Activated B cell treated with CpG ODN at 0.5 μM for 24 hours (primary cell): ENCODE measurements at regions not wholly inside any gene's neighbourhood (a gene's known extent, or its start where the extent isn't known, plus 50 kb on each side); places are given as distances from the start of the nearest gene placed in this dataset.

Experiments
- ATAC-seq: fragments of 200-7000 bp; cut with Tn5 transposase; one replicate; pipeline ENCODE4 v1.10.0; 2021; ENCODE audit warnings: low read depth, mild to moderate bottlenecking, moderate library complexity
- CTCF ChIA-PET: fragments of 350-600 bp; sonication (Branson Sonifier 250); formaldehyde crosslinking; loops from one replicate; lab custom pipeline; 2021; ENCODE audit warnings: antibody characterized with exemption; lab: Charles Lee
- POLR2A ChIA-PET: fragments of 350-600 bp; sonication (Branson Sonifier 250); formaldehyde crosslinking; loops from one replicate; lab custom pipeline; 2021; ENCODE audit warnings: antibody characterized with exemption; lab: Charles Lee
- DNase-seq: peaks from one replicate; pipeline ENCODE4 v3.0.0; 2022
- H3K27ac Mint-ChIP-seq: one replicate; pipeline ENCODE4 v1.8.0; 2020; ENCODE audit warnings: mixed read lengths
- H3K27me3 Mint-ChIP-seq: one replicate; pipeline ENCODE4 v1.8.0; 2021; ENCODE audit warnings: mixed read lengths
- H3K36me3 Mint-ChIP-seq: one replicate; pipeline ENCODE4 v1.8.0; 2021; ENCODE audit warnings: low read depth, mixed read lengths
- H3K4me1 Mint-ChIP-seq: one replicate; pipeline ENCODE4 v1.8.0; 2021; ENCODE audit warnings: mixed read lengths
- H3K4me3 Mint-ChIP-seq: one replicate; pipeline ENCODE4 v1.8.0; 2020; ENCODE audit warnings: mild to moderate bottlenecking, mixed read lengths
- H3K9me3 Mint-ChIP-seq: one replicate; pipeline ENCODE4 v1.8.0; 2020; ENCODE audit warnings: mixed read lengths
- CTCF ChIP-seq: fragments of 200-600 bp; IDR thresholded peaks from one replicate; pipeline ENCODE4 v1.8.0; 2022; ENCODE audit warnings: antibody characterized with exemption, mild to moderate bottlenecking
- intact Hi-C: fragments of 100-400 bp; cut with micrococcal nuclease; formaldehyde crosslinking; loops from one replicate; pipeline ENCODE4 v1.15.1; 2024

- no peaks in the 10 kb centered on the region for H3K4me1 Mint-ChIP-seq
- peaks cover 3% of the 10 kb centered on the region for H3K9me3 Mint-ChIP-seq
- no peak for DNase-seq
- H3K4me3 Mint-ChIP-seq: no peak overlapping the region
- ATAC-seq: no peak
- POLR2A ChIA-PET: no interaction called here
- intact Hi-C loops: no loop called here
- TF ChIP-seq CTCF: no peak
- H3K27me3 Mint-ChIP-seq: no peaks in the 10 kb centered on the region
- CTCF ChIA-PET: no interaction called here
- no peak overlapping the region for H3K27ac Mint-ChIP-seq
- H3K36me3 Mint-ChIP-seq: no peaks in the 10 kb centered on the region
Observed at GRCh38 chr18:75928706-75929105, 501.2 kb upstream of the SMIM21 start.

DNA sequence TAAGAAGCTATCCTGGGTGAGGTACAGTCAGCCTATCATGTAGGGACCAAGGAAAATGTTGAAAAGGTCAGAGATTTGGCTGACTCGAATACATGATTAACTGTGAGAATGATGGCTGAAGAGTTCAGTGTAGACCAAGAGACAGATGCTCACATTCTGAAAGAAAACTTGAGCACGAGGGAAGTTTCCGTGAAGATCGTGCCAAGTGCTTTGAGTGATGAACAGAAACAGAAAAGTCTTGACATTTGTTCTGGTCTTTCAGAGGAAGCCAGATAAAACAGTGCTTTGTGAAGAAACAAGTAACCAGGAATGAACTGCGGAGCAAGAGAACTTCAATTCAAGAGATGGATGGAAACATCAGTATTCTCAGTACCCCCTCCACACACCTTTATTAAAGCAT lies 500.3 kb upstream of the SMIM21 start:
- peaks cover 3% of the 10 kb centered on the region for H3K9me3 Mint-ChIP-seq
- no peaks in the 10 kb centered on the region for H3K4me1 Mint-ChIP-seq
- ChIA-PET CTCF (no interaction called here), POLR2A (no interaction called here)
- H3K36me3 Mint-ChIP-seq: no peaks in the 10 kb centered on the region
- no peak for DNase-seq
- no peaks in the 10 kb centered on the region for H3K27me3 Mint-ChIP-seq
- intact Hi-C loops: no loop called here
- H3K4me3 Mint-ChIP-seq: no peak overlapping the region
- no peak for TF ChIP-seq CTCF
- H3K27ac Mint-ChIP-seq: no peak overlapping the region
- no peak for ATAC-seq

DNA sequence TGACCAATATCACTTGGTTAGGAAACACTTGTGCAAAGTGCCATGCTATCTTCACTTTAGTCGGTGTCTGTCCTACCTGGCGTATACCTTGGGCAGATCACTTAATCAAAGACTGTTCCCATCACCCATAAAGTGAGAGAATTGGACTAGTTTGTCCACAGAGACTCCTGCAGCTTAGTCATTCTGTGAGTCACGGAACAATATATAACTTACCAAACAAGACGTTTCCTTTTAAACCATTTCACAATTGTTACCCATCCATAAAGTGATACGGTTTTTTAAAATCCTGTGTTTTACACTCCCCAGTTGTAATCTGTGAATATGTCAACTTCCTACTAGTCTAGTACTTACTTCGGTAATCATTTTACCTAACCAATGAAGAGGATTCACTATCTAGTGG lies 499.3 kb upstream of the SMIM21 start:
- ATAC-seq: no peak
- peaks cover 3% of the 10 kb centered on the region for H3K9me3 Mint-ChIP-seq
- H3K4me3 Mint-ChIP-seq: no peak overlapping the region
- DNase-seq: no peak
- CTCF ChIA-PET: no interaction called here
- H3K27me3 Mint-ChIP-seq: no peaks in the 10 kb centered on the region
- H3K36me3 Mint-ChIP-seq: no peaks in the 10 kb centered on the region
- no peaks in the 10 kb centered on the region for H3K4me1 Mint-ChIP-seq
- POLR2A ChIA-PET: no interaction called here
- intact Hi-C loops: no loop called here
- no peak for TF ChIP-seq CTCF
- H3K27ac Mint-ChIP-seq: no peak overlapping the region

DNA sequence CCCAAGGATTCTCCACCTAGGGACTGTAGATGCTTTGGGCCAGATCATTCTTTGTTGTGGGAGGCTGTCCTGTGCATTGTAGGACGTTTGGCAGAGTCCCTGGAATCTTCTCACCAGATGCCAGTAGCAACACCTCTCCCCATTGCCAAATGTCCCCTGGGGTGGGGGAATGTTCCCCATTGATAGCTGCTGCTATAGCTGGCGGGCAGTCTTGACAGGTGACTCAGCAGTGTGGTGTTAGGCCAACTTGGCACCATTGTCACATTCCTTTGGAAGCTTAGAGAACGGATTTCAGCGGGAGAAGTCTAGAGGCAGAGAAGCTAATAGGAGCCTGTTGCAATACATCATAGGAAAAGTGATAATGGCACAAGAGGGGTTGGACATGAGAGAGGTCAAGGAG lies 495.7 kb upstream of the SMIM21 start:
- no peak for TF ChIP-seq CTCF
- POLR2A ChIA-PET: no interaction called here
- intact Hi-C loops: no loop called here

GRCh38 chr18:75916624-75916982 lies 489.1 kb upstream of the SMIM21 start:
- Mint-ChIP-seq H3K27me3 (peaks cover 4% of the 10 kb centered on the region), H3K4me3 (no peak overlapping the region), H3K9me3 (no peaks in the 10 kb centered on the region), H3K4me1 (no peaks in the 10 kb centered on the region), H3K36me3 (no peaks in the 10 kb centered on the region), H3K27ac (no peak overlapping the region)
- ChIA-PET POLR2A (no interaction called here), CTCF (no interaction called here)
- no peak for DNase-seq
- no peak for TF ChIP-seq CTCF
- ATAC-seq: no peak
- intact Hi-C loops: no loop called here

More for the DNA sequence above, 495.7 kb upstream of the SMIM21 start:
- ATAC-seq (no peak), DNase-seq (no peak)
- no peaks in the 10 kb centered on the region for H3K4me1 Mint-ChIP-seq
- H3K27ac Mint-ChIP-seq: no peak overlapping the region
- no peaks in the 10 kb centered on the region for H3K27me3 Mint-ChIP-seq
- no peak overlapping the region for H3K4me3 Mint-ChIP-seq
- H3K36me3 Mint-ChIP-seq: no peaks in the 10 kb centered on the region
- CTCF ChIA-PET: no interaction called here
- peaks cover 3% of the 10 kb centered on the region for H3K9me3 Mint-ChIP-seq
